ENCODE measurements at regions not wholly inside any gene's neighbourhood (a gene's known extent, or its start where the extent isn't known, plus 50 kb on each side); places are given as distances from the start of the nearest gene placed in this dataset.

GRCh38 chr6:139586273-139586672 lies 211.8 kb upstream of the CITED2 start:
- Histone ChIP-seq H3K4me1 (peaks cover 0 to 24% (median 7%) of the 10 kb centered on the region in 12 donors), H3K4me3 (no peak overlapping the region), H3K9me3 (no peaks in the 10 kb centered on the region), H3K36me3 (no peaks in the 10 kb centered on the region), H3K27me3 (no peaks in the 10 kb centered on the region), H3K27ac (no peak overlapping the region)
- no peak for TF ChIP-seq POLR2A (IDR thresholded peaks at IDR 0.05)
- TF ChIP-seq CTCF (IDR thresholded peaks at IDR 0.05), result no peak
- DNase-seq, result no peak
- WGBS, 4 donors, result 85 to 98% (median 93%) methylated on average over 3 of the region's 3 CpGs
- intact Hi-C loops (cut with DNase I), result no loop called here
- ATAC-seq, result no peak

GRCh38 chr6:139584599-139584998 lies 210.2 kb upstream of the CITED2 start:
- 94 to 100% (median 99%) methylated on average over 1 of the region's 1 CpG for WGBS, 4 donors
- no peak for DNase-seq
- no peak overlapping the region for H3K27ac ChIP-seq
- peaks cover 0 to 18% (median 4%) of the 10 kb centered on the region in 12 donors for H3K4me1 ChIP-seq
- H3K27me3 ChIP-seq, result no peaks in the 10 kb centered on the region
- no peak overlapping the region for H3K4me3 ChIP-seq
- no peaks in the 10 kb centered on the region for H3K36me3 ChIP-seq
- intact Hi-C loops (cut with DNase I), result no loop called here
- ATAC-seq, result no peak
- TF ChIP-seq POLR2A (IDR thresholded peaks at IDR 0.05) (no peak), CTCF (IDR thresholded peaks at IDR 0.05) (no peak)
- H3K9me3 ChIP-seq, result no peaks in the 10 kb centered on the region

GRCh38 chr6:139583420-139583819 lies 209.0 kb upstream of the CITED2 start:
- Histone ChIP-seq H3K27me3 (no peaks in the 10 kb centered on the region), H3K9me3 (no peaks in the 10 kb centered on the region), H3K36me3 (no peaks in the 10 kb centered on the region), H3K27ac (no peak overlapping the region), H3K4me3 (no peak overlapping the region), H3K4me1 (peaks cover 0 to 8% (median 0%) of the 10 kb centered on the region in 12 donors)
- DNase-seq (no peak), ATAC-seq (no peak)
- no peak for TF ChIP-seq CTCF (IDR thresholded peaks at IDR 0.05)
- TF ChIP-seq POLR2A (IDR thresholded peaks at IDR 0.05), result no peak
- WGBS, 4 donors, result 85 to 93% (median 86%) methylated on average over 3 of the region's 3 CpGs
- intact Hi-C loops (cut with DNase I), result no loop called here

- H3K4me1 ChIP-seq, result peaks cover 0 to 11% (median under 1%) of the 10 kb centered on the region in 12 donors
- H3K27ac ChIP-seq, result no peak overlapping the region
- WGBS, 4 donors, result 92 to 95% (median 93%) methylated on average over 2 of the region's 2 CpGs
- ATAC-seq (no peak), DNase-seq (no peak)
- H3K27me3 ChIP-seq, result no peaks in the 10 kb centered on the region
- intact Hi-C loops (cut with DNase I), result no loop called here
- H3K36me3 ChIP-seq, result no peaks in the 10 kb centered on the region
- TF ChIP-seq POLR2A (IDR thresholded peaks at IDR 0.05), result no peak
- H3K9me3 ChIP-seq, result no peaks in the 10 kb centered on the region
- H3K4me3 ChIP-seq, result no peak overlapping the region
Measured at GRCh38 chr6:139582956-139583355, 208.5 kb upstream of the CITED2 start.

- Histone ChIP-seq H3K36me3 (no peaks in the 10 kb centered on the region), H3K4me3 (no peak overlapping the region), H3K9me3 (no peaks in the 10 kb centered on the region), H3K27me3 (no peaks in the 10 kb centered on the region), H3K4me1 (peaks cover 0 to 11% (median 0%) of the 10 kb centered on the region in 12 donors), H3K27ac (no peak overlapping the region)
- ATAC-seq (no peak), DNase-seq (no peak)
- intact Hi-C loops (cut with DNase I), result no loop called here
- TF ChIP-seq CTCF (IDR thresholded peaks at IDR 0.05) (no peak), POLR2A (IDR thresholded peaks at IDR 0.05) (no peak)
Measured at GRCh38 chr6:139581485-139581865, 207.0 kb upstream of the CITED2 start.

Data from heart left ventricle (tissue), 16 donors.